HG02759 (cell line): ENCODE measurements at regions not wholly inside any gene's neighbourhood (a gene's known extent, or its start where the extent isn't known, plus 50 kb on each side); places are given as distances from the start of the nearest gene placed in this dataset.

Experiments
- ATAC-seq: cut with Tn5 transposase; IDR thresholded peaks from one replicate; pipeline ENCODE4 v1.9.1; 2021; ENCODE audit warnings: mild to moderate bottlenecking, moderate library complexity; ENCODE audit not compliant: unreplicated experiment

- ATAC-seq = no peak
Measured at GRCh38 chr4:58935332-58935731, 1825.1 kb upstream of the IGFBP7 start.

- ATAC-seq = no peak
Measured at GRCh38 chr4:58936436-58936835, 1826.3 kb upstream of the IGFBP7 start.

DNA sequence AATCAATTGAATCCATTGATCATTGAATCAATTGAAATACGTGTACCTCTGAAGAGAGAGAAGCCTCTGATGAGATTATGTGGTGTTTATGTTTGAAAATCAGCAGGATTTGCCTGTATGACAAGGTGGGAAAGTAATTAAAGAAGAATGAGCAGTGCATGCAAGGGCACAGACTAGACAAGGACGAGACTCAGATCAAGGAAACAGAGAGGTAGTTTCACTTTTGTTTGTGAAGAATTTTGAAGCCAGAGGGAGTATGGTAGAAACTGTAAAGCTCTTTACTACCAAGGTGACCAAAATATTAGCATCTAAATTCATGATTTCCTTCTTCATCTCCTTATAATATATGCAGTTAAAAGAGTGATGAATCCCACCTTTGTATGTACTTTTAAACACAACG is 1830.0 kb upstream of the IGFBP7 start:
- ATAC-seq = no peak

DNA sequence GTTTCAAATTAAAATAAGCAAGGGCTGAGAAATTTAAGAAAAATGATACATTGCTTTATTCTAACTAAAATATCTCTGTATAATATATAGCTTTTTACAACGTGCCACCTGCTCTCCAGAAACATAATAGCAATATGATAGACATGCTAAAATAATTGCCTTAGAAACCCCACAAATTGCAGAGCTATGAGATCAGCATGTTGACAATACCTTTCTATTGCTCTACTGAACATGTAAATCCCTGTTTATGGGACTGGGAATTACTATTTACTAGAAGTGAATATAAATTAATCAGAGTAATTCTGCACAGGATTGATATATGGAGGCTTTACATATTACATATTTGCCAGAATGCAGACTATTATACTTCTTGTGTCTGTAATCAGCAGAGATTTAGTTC is 1831.1 kb upstream of the IGFBP7 start:
- ATAC-seq = no peak

DNA sequence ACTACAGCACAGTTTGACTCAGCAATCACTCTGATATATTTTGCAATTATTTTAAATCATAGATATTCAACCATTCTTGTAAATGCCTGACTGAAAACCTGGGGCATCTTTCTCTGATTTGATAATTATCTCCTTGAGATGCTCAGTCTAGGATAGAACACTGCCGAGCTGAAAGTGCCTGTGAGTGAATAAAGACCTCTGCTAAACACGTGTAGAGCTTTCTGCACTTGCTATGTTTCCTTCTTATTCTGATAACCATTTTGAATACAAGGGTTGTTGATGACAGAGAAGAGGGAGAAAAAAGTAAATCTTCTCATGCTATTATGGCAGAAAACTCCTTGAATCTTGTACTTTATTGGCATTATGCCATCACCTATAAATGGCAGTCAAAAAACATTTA is 1843.4 kb upstream of the IGFBP7 start:
- ATAC-seq = no peak

- no peak for ATAC-seq
Measured at GRCh38 chr4:58957711-58958110, 1847.5 kb upstream of the IGFBP7 start.

- ATAC-seq = no peak
Measured at GRCh38 chr4:58961283-58961682, 1851.1 kb upstream of the IGFBP7 start.

- ATAC-seq = no peak
Measured at GRCh38 chr4:58961925-58962324, 1851.7 kb upstream of the IGFBP7 start.

- ATAC-seq = no peak
Measured at GRCh38 chr4:58962424-58962823, 1852.2 kb upstream of the IGFBP7 start.

- ATAC-seq = no peak
Measured at GRCh38 chr4:58981828-58982227, 1871.6 kb upstream of the IGFBP7 start.

DNA sequence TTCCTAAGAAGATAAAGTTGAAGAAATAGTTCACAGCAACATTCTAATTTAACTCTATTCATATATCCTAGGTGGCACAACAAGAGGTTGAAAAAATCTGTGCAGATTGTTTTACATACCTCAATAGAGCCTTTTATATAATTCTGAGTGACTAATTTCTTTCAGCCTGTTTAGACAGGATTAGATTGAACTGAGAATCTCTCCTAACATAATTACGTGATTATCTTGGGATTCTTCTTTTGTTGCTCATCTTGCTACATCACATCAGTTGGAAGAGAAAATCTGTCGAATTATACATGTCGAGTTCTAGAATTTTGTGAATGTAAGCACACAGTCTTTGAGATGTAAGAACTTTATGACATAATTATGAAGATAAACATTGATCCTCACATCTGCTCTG is 1873.7 kb upstream of the IGFBP7 start:
- ATAC-seq = no peak

DNA sequence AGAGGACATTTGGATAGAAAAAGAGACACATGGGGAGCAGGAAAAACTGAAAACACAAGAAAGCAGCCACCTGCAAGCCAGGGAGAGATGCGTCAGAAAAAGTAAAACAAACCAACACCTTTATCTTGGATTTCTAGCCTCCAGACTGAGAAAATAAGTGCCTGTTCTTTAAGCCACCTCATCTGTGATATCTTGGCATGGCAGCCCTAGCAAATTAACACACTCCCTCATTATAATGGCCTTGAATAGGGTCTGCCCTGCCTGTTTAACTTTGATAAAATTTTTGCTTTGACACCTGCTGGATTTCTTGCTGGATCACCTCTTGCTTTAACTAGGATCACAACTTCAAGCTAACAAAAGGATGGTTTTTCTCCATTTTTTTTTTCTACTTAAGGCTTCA is 1892.0 kb upstream of the IGFBP7 start:
- no peak for ATAC-seq

DNA sequence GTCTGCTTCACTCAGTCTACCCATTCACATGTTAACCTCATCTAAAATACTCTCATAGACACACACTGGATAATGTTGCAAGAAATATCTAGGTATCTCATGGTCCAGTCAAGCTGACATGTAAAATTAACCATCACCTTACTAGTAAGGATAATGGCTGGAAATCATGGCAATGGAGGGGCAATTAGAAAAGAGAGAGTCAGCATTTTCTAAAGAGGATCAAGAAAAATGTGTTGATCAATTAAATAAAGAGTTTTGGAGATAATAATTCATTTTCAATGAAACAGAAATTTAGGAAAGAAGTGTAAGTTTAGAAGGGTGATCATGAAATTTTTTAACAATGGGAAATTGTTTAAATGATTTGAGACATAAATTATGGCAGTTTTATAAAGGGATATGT is 1914.1 kb upstream of the IGFBP7 start:
- ATAC-seq = no peak

GRCh38 chr4:59037812-59038211 is 1927.6 kb upstream of the IGFBP7 start:
- ATAC-seq = no peak

GRCh38 chr4:59039046-59039445 is 1928.9 kb upstream of the IGFBP7 start:
- ATAC-seq = no peak

- no peak for ATAC-seq
Measured at GRCh38 chr4:59044286-59044900, 1934.2 kb upstream of the IGFBP7 start.

GRCh38 chr4:59054086-59054485 is 1943.9 kb upstream of the IGFBP7 start:
- no peak for ATAC-seq

DNA sequence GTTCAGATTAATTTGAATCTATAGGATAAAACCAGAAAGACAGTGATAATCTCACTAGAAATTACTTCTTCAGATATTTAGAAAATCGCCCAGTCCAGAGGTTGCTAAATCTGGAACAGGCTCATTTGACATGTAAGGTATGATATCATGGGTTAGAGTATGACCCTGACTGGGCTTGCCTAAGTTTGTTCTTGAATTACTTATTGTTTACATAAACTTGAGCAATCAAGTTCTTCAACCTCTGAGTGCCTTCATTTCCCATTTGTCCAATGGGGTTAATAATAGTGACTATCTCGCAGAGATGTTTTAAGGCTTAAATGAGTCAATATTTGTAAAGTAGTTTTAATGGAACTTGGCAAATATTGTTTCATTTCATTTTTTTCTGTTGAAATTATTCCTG is 1947.6 kb upstream of the IGFBP7 start:
- no peak for ATAC-seq

GRCh38 chr4:59058543-59058942 is 1948.4 kb upstream of the IGFBP7 start:
- no peak for ATAC-seq

GRCh38 chr4:59060002-59060846 is 1950.0 kb upstream of the IGFBP7 start:
- ATAC-seq = no peak

DNA sequence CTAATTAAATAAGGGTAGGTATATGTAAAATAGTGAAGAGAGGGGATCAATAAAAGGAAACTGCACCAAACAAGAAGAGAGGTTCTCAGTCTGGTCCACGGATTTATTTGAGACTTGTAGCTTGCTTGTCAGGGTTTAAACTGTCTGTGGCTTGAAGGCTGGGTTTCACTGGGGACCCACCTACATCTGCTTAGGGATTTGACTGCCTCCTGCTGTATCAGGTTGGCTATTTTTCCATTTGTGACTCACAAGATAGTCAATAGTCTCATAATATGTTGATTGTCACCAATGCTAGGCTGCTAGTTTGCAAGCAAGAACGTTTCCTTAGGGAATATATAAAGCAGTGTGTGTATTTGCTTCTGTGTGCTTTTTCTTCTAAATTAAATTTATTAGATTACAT is 1950.7 kb upstream of the IGFBP7 start:
- ATAC-seq = no peak

DNA sequence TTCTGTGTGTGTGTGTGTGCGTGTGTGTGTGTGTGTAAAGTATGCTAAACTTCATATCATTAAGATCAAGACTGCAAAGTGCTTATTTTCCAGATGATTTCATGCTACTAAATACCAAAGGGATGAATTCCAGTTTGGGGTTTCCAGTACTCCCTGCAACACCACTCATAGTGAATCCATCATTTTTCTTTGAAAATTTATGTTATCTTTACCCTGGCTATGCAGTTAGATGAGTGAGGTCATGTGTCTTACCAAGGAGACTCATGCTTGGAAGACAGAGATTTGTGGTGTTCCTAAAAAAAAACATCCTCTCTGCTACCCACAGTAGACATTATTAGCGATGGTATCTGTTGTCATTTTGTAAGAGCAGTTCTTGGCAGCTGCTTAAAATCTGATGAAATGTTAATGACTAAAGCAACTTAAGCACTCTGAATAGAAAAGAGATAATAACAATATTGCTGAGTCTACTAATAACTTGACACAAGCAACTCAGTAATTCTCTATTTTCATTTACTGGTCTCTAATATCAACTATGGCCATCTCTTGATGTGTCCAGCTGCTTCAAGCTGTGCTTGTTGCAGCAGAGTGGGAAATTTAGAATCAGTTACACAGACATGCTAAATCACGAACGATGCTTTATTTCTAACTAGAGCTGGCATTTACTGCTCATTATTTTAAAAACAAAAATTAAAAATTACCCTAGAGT is 1953.0 kb upstream of the IGFBP7 start:
- ATAC-seq = no peak
